Neural progenitor cell (in vitro differentiated cells): ENCODE measurements at regions not wholly inside any gene's neighbourhood (a gene's known extent, or its start where the extent isn't known, plus 50 kb on each side); places are given as distances from the start of the nearest gene placed in this dataset.
A peak's percentile ranks its signal among the peaks of the same experiment; 100 is the strongest.

Experiments
- DNase-seq: peaks from one replicate; pipeline ENCODE4 v3.0.0-alpha.2; 2016; ENCODE audit warnings: low spot score
- H2AFZ ChIP-seq: fragments of 200-600 bp; sonication (generic); replicated peaks from 2 replicates; pipeline ENCODE4 v1.6.1; 2016; ENCODE audit warnings: antibody characterized with exemption
- H3F3A ChIP-seq: fragments of 200-600 bp; sonication (generic); 2 replicates; pipeline ENCODE4 v1.6.1; 2016; ENCODE audit warnings: antibody characterized with exemption, low read depth
- H3K27ac ChIP-seq: fragments of 200-600 bp; sonication (generic); 2 replicates; pipeline ENCODE4 v1.5.1; 2016; ENCODE audit warnings: mild to moderate bottlenecking
- H3K27me3 ChIP-seq: fragments of 200-600 bp; sonication (generic); 2 replicates; pipeline ENCODE4 v1.6.1; 2016; ENCODE audit warnings: mild to moderate bottlenecking, moderate library complexity
- H3K36me3 ChIP-seq: fragments of 200-600 bp; sonication (generic); 2 replicates; pipeline ENCODE4 v1.5.1; 2016
- H3K4me1 ChIP-seq: fragments of 200-600 bp; sonication (generic); 2 replicates; pipeline ENCODE4 v1.6.1; 2016; ENCODE audit warnings: mixed run types
- H3K4me2 ChIP-seq: fragments of 200-600 bp; sonication (generic); 2 replicates; pipeline ENCODE4 v1.6.1; 2016
- H3K4me3 ChIP-seq: fragments of 200-600 bp; sonication (generic); 2 replicates; pipeline ENCODE4 v1.5.1; 2016
- H3K79me2 ChIP-seq: fragments of 200-600 bp; sonication (generic); 2 replicates; pipeline ENCODE4 v1.6.1; 2016; ENCODE audit warnings: low read depth
- H3K9ac ChIP-seq: fragments of 200-600 bp; sonication (generic); 2 replicates; pipeline ENCODE4 v1.6.1; 2016
- H3K9me3 ChIP-seq: fragments of 200-600 bp; sonication (generic); 2 replicates; pipeline ENCODE4 v1.5.1; 2016; ENCODE audit warnings: low read depth
- H4K20me1 ChIP-seq: fragments of 200-600 bp; sonication (generic); 2 replicates; pipeline ENCODE4 v1.6.1; 2016; ENCODE audit warnings: low read depth
- H3K27ac Mint-ChIP-seq: 3 replicates; pipeline ENCODE4 v1.8.0; 2021; ENCODE audit warnings: mixed read lengths
- H3K27me3 Mint-ChIP-seq: 2 replicates; pipeline ENCODE4 v1.8.0; 2022; ENCODE audit warnings: low read depth, mild to moderate bottlenecking, inconsistent platforms, moderate library complexity, mixed read lengths; ENCODE audit not compliant: insufficient read depth
- H3K36me3 Mint-ChIP-seq: 3 replicates; pipeline ENCODE4 v1.8.0; 2021; ENCODE audit warnings: mixed read lengths
- H3K4me1 Mint-ChIP-seq: 3 replicates; pipeline ENCODE4 v1.8.0; 2021; ENCODE audit warnings: mixed read lengths
- H3K4me3 Mint-ChIP-seq: 3 replicates; pipeline ENCODE4 v1.8.0; 2021; ENCODE audit warnings: mild to moderate bottlenecking, moderate library complexity, mixed read lengths
- H3K9me3 Mint-ChIP-seq: 3 replicates; pipeline ENCODE4 v1.8.0; 2020; ENCODE audit warnings: mixed read lengths
- EZH2 ChIP-seq: fragments of 200-600 bp; sonication (generic); IDR thresholded peaks from 2 replicates; pipeline ENCODE4 v1.6.1; 2017; ENCODE audit warnings: antibody characterized with exemption, mild to moderate bottlenecking, moderate library complexity
- EZH2phosphoT487 ChIP-seq: fragments of 200-600 bp; sonication (generic); IDR thresholded peaks from 2 replicates; pipeline ENCODE4 v1.6.1; 2017; ENCODE audit warnings: antibody characterized with exemption
- TF ChIP-seq, protein P1 (sequence below): fragments of 200-600 bp; sonication (generic); IDR thresholded peaks from 2 replicates; pipeline ENCODE4 v1.5.1; 2017; ENCODE audit warnings: antibody characterized with exemption, mild to moderate bottlenecking

DNA sequence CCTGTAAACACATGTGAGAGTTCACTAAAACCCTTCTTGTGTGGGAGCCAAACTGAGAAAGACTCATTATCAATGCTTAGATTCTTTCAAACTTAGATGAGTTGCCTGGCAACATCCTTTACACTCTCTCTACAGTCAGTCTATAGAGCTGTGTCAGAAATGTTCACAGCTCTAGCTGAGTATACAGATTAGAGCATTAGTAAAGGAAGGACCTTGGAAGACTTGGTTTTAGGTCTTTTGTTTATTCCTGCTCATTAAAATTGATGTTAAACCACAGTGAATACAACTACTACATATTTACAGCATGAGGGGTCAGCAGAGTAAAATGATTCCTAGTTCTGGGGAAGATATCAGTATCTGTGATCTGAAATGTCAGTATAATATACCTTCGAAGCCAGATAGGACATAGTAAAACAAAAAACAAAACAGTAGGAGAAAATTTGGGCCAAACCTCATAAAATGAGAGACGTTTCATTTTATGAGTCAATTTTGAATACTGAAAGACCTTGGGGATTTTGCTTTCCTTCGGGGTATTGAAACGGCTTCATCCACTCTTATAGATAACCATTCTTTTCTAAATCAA is 186.0 kb downstream of the TANC2 start:
- Histone ChIP-seq H3K36me3 (no peaks in the 10 kb centered on the region), H3K4me3 (peak overlapping the region; percentile 23), H3K27ac (peak overlapping the region; percentile 74), H3K4me1 (peaks cover 47% of the 10 kb centered on the region), H3F3A (peaks cover 20% of the 10 kb centered on the region), H3K4me2 (peak overlapping the region; percentile 75), H2AFZ (no peak overlapping the region), H4K20me1 (no peaks in the 10 kb centered on the region), H3K27me3 (no peaks in the 10 kb centered on the region), H3K9ac (no peak overlapping the region), H3K9me3 (no peaks in the 10 kb centered on the region), H3K79me2 (no peaks in the 10 kb centered on the region)
- Mint-ChIP-seq H3K9me3 (no peaks in the 10 kb centered on the region), H3K27me3 (peaks cover 2% of the 10 kb centered on the region), H3K4me1 (peaks cover 74% of the 10 kb centered on the region), H3K27ac (peak overlapping the region; percentile 100), H3K36me3 (peaks cover 2% of the 10 kb centered on the region), H3K4me3 (peak overlapping the region; percentile 85)
- TF ChIP-seq, protein P1, sequence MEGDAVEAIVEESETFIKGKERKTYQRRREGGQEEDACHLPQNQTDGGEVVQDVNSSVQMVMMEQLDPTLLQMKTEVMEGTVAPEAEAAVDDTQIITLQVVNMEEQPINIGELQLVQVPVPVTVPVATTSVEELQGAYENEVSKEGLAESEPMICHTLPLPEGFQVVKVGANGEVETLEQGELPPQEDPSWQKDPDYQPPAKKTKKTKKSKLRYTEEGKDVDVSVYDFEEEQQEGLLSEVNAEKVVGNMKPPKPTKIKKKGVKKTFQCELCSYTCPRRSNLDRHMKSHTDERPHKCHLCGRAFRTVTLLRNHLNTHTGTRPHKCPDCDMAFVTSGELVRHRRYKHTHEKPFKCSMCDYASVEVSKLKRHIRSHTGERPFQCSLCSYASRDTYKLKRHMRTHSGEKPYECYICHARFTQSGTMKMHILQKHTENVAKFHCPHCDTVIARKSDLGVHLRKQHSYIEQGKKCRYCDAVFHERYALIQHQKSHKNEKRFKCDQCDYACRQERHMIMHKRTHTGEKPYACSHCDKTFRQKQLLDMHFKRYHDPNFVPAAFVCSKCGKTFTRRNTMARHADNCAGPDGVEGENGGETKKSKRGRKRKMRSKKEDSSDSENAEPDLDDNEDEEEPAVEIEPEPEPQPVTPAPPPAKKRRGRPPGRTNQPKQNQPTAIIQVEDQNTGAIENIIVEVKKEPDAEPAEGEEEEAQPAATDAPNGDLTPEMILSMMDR = no peak
- TF ChIP-seq EZH2phosphoT487 (no peak), EZH2 (no peak)
- peak; percentile 36 for DNase-seq

DNA sequence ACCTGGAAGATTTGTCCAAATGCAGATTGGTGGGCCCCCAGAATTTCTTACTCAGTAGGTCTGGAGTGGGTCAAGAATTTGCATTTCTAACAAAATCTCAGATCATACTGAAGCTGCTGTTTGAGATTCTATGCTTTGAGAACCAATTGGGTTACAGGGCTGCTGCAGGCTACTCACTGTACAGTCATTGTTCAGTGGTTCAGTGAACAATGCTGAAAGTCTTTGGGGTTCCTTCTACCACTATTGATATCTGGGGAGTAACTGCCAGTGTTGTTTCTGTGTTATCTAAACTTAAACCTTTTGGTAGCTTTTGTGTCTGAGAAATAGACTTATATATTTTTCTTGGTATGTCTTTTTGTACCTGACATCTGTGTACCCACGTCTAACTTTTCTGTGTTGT is 187.5 kb downstream of the TANC2 start:
- DNase-seq = peak; percentile 16
- Histone ChIP-seq H4K20me1 (no peaks in the 10 kb centered on the region), H3K4me1 (peaks cover 47% of the 10 kb centered on the region), H3K27ac (peak overlapping the region; percentile 73), H3K36me3 (no peaks in the 10 kb centered on the region), H3K4me3 (peak overlapping the region; percentile 22), H3K79me2 (no peaks in the 10 kb centered on the region), H3F3A (peaks cover 20% of the 10 kb centered on the region), H2AFZ (peak overlapping the region; percentile 52), H3K9me3 (no peaks in the 10 kb centered on the region), H3K9ac (no peak overlapping the region), H3K4me2 (peak overlapping the region; percentile 75), H3K27me3 (no peaks in the 10 kb centered on the region)
- TF ChIP-seq, protein P1 = no peak
- TF ChIP-seq EZH2phosphoT487 = no peak
- TF ChIP-seq EZH2 = no peak
- no peaks in the 10 kb centered on the region for H3K9me3 Mint-ChIP-seq
- peak overlapping the region; percentile 78 for H3K27ac Mint-ChIP-seq
- peaks cover 64% of the 10 kb centered on the region for H3K4me1 Mint-ChIP-seq
- peaks cover 2% of the 10 kb centered on the region for H3K27me3 Mint-ChIP-seq
- H3K4me3 Mint-ChIP-seq = peak overlapping the region; percentile 85
- H3K36me3 Mint-ChIP-seq = peaks cover 2% of the 10 kb centered on the region

DNA sequence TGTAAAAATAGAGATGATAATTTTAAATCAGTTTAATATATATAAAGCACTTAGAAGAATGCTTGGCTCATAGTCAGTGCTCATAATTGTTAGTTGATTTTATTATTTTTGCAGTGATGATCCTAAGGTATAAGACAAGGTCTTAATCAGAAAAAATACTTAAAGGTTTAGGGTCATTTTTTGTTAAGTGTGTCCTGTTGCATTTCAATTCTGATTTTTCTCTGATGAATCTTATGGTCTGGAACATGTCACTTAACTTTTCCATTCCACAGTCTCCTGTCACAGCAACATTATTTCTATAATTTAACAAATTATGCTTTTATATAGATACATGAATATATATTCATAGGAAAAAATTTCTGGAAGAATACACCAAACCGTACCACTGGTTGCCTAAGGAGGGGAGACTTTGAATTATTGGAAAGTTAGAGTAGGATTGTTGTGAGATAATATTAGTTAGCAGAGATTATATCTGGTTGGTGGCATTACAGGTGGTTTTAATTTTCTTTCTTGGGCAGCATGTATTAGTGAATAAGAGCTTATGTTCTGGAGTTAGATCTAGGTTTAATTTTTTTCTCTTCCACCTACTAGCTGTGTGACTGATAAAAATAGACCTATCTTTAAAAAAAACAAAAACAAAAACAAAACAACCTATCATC is 188.7 kb downstream of the TANC2 start:
- H3K4me3 Mint-ChIP-seq = peak overlapping the region; percentile 63
- H3K79me2 ChIP-seq = no peaks in the 10 kb centered on the region
- peaks cover 47% of the 10 kb centered on the region for H3K4me1 ChIP-seq

More for the DNA sequence above, 188.7 kb downstream of the TANC2 start:
- H3F3A ChIP-seq = peaks cover 20% of the 10 kb centered on the region
- no peak overlapping the region for H3K27ac ChIP-seq
- peaks cover 62% of the 10 kb centered on the region for H3K4me1 Mint-ChIP-seq
- no peak for DNase-seq
- H3K36me3 ChIP-seq = no peaks in the 10 kb centered on the region
- no peak overlapping the region for H3K4me3 ChIP-seq
- H2AFZ ChIP-seq = no peak overlapping the region
- peaks cover 7% of the 10 kb centered on the region for H3K36me3 Mint-ChIP-seq
- H4K20me1 ChIP-seq = no peaks in the 10 kb centered on the region
- H3K9ac ChIP-seq = no peak overlapping the region
- peak overlapping the region; percentile 58 for H3K27ac Mint-ChIP-seq
- no peak for TF ChIP-seq EZH2
- no peak for TF ChIP-seq EZH2phosphoT487
- TF ChIP-seq, protein P1 = no peak
- no peaks in the 10 kb centered on the region for H3K9me3 Mint-ChIP-seq
- H3K9me3 ChIP-seq = no peaks in the 10 kb centered on the region
- H3K4me2 ChIP-seq = peak overlapping the region; percentile 75
- H3K27me3 Mint-ChIP-seq = peaks cover 2% of the 10 kb centered on the region
- H3K27me3 ChIP-seq = no peaks in the 10 kb centered on the region
